IgD-negative memory B cell (primary cell): ENCODE measurements at regions not wholly inside any gene's neighbourhood (a gene's known extent, or its start where the extent isn't known, plus 50 kb on each side); places are given as distances from the start of the nearest gene placed in this dataset.
"Not testable (repeated sequence)": the region's sequence is repeated elsewhere in the genome, so short reads cannot be mapped to it uniquely, and the experiment has no call there.

ENCODE experiments used
- H3K27ac Mint-ChIP-seq, 3 donors: one replicate each; pipeline ENCODE4 v1.8.0; 2020 to 2022; ENCODE audit warnings: mild to moderate bottlenecking in 3 of 3, mixed read lengths in 3 of 3, moderate library complexity in 1 of 3
- H3K27me3 Mint-ChIP-seq: one replicate; pipeline ENCODE4 v1.8.0; 2021; ENCODE audit warnings: mixed read lengths
- H3K36me3 Mint-ChIP-seq: one replicate; pipeline ENCODE4 v1.8.0; 2020; ENCODE audit warnings: mild to moderate bottlenecking, mixed read lengths
- H3K4me1 Mint-ChIP-seq, 3 donors: one replicate each; pipeline ENCODE4 v1.8.0; 2020 to 2022; ENCODE audit warnings: mixed read lengths in 3 of 3, mild to moderate bottlenecking in 1 of 3
- H3K4me3 Mint-ChIP-seq, 4 donors: one replicate each; pipeline ENCODE4 v1.8.0; 2020 to 2022; ENCODE audit warnings: mild to moderate bottlenecking in 4 of 4, mixed read lengths in 4 of 4, moderate library complexity in 3 of 4
- H3K9me3 Mint-ChIP-seq, 3 donors: one replicate each; pipeline ENCODE4 v1.8.0; 2020 to 2021; ENCODE audit warnings: mixed read lengths in 3 of 3, mild to moderate bottlenecking in 1 of 3

DNA sequence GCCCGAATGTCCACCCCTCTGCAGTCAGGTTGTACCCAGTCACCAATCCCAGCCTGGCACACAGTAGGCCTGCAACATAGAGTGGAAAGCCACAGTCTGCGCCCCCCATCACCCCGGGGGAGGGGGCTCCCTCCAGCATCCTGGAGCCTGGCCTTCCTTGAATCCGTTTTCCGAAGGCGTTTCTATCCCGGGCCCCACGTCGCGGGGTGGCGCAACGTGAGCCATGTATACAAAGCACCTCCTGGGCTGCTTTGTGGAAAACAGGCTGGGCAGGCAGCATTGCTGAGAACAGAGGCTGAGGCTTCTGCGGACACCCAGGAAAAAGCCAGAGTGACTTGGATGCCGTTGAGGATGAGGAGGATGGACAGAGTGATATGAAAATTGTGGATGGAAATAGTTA is 103.3 kb upstream of the USP29 start:
- H3K27me3 Mint-ChIP-seq, result no peaks in the 10 kb centered on the region
- no peak overlapping the region for H3K4me3 Mint-ChIP-seq
- H3K36me3 Mint-ChIP-seq, result no peaks in the 10 kb centered on the region
- H3K27ac Mint-ChIP-seq, result no peak overlapping the region
- H3K9me3 Mint-ChIP-seq, result peaks cover 10 to 21% (median 15%) of the 10 kb centered on the region in 3 donors
- H3K4me1 Mint-ChIP-seq, result no peaks in the 10 kb centered on the region

DNA sequence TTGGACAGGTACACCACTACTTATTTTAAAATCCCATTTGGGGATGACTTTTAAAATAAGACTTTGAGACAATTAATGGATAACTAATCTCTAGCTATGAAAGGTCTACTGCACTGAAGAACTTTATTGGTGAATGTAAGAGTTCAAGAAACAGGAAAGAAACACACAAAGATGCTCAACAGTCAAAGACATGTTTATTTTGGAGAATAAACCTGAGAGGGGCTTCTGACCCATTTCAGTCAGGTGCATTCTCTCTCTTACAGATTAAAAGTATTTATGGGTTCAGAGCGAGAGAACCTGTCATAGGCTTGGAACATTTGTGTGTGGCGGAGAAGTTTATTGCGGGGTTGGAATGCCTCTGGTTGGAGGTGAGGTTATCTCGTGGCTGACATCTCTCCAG is 94.3 kb upstream of the USP29 start:
- Mint-ChIP-seq H3K9me3 (peaks cover 9 to 26% (median 14%) of the 10 kb centered on the region in 3 donors), H3K27me3 (peaks cover 2% of the 10 kb centered on the region), H3K27ac (no peak overlapping the region), H3K4me1 (no peaks in the 10 kb centered on the region), H3K36me3 (no peaks in the 10 kb centered on the region), H3K4me3 (no peak overlapping the region)

DNA sequence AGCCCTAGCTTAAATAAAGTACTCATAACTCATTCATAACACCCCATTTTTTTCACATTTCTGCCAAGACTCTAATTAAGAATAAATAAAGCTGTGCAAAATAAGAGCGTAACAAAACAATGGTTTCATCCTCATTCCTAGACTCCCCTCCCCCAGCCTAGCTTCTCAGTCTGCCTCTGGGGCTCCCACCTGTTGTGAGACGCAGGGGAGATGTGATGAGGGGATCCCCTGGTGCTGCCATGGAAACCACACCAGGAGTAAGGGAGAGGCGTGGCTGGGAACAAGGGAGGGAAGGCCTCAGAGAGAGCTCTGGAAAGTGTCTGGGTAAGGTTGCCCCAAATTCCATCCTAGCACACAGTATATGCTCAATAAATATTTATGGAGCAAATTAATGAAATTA is 93.3 kb upstream of the USP29 start:
- Mint-ChIP-seq H3K36me3 (no peaks in the 10 kb centered on the region), H3K27ac (no peak overlapping the region), H3K27me3 (peaks cover 2% of the 10 kb centered on the region), H3K9me3 (peaks cover 8 to 26% (median 16%) of the 10 kb centered on the region in 3 donors), H3K4me1 (no peaks in the 10 kb centered on the region), H3K4me3 (no peak overlapping the region)

DNA sequence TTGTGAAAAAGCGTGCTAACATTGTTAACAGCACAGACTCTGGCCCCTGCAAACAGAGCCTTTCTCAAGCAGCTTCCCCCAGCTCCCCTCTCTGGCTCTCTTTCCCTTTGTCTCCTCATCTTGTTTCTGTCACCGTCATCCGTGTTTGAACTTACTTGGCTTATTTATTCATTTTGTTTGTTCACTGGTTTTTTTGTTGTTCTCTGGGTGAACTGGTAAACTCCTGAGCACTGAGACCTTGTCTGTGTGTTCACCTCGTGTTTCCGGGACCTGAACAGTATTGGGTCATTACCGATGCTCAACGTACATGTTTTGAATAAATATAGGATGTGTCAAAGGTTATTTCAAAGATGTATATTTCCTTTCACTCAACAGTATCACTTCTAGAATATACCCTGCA is 92.4 kb upstream of the USP29 start:
- Mint-ChIP-seq H3K4me3 (no peak overlapping the region), H3K27me3 (peaks cover 2% of the 10 kb centered on the region), H3K27ac (no peak overlapping the region), H3K36me3 (no peaks in the 10 kb centered on the region), H3K4me1 (no peaks in the 10 kb centered on the region), H3K9me3 (peaks cover 7 to 26% (median 12%) of the 10 kb centered on the region in 3 donors)

DNA sequence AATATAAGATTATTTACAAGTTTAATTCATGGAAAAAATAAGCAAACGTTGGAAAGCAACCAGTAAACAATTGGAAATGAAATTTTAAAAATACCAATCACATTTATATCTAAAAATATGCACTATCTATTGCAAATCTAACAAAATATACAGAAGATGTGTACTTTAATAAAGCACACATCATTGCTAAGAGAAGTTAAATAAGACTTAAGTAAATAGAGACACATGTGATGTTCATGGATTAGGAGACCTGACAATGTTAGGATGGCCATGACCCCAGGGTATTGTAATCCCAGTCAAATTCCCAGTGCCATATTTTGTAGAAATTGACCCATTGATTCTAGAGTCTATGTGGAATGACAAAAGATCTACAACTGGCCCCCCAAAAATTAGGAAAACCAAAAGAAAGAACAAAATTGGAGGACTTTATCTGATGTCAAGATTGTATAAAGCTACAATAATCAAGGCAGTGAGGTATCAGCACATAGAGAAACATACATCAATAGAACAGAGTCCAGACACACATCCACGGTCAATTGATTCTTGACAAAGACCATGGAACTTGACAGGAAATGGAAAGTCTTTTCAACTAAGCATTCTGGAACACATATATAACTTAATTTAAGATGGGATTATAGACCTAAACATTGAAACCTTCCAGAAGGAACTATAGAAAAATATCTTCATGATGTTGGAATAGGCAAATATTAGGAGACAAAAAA is 90.8 kb upstream of the USP29 start:
- Mint-ChIP-seq H3K4me3 (no peak overlapping the region), H3K36me3 (no peaks in the 10 kb centered on the region), H3K9me3 (peaks cover 9 to 28% (median 18%) of the 10 kb centered on the region in 3 donors), H3K27me3 (peaks cover 2% of the 10 kb centered on the region), H3K4me1 (no peaks in the 10 kb centered on the region), H3K27ac (no peak overlapping the region)

DNA sequence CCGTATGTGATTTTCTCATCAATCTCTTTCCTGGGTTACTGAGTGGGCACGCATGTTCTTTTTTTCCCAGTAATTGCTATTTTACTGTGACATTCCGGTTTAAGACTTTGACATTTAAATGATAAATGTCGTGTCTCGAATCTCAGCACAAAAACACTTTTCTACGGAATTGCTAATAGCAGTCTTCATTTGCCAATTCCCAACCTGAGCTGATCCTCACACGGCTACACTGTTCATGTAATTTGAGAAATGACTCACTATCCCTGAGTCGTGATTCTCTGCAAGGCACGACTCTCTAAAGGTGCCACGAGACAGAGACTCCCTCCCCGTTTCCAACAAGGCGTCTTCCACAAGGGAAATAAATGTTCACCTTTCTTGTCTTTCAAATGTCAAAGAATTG is 88.7 kb upstream of the USP29 start:
- H3K27ac Mint-ChIP-seq, result no peak overlapping the region
- H3K9me3 Mint-ChIP-seq, result peaks cover 7 to 24% (median 18%) of the 10 kb centered on the region in 3 donors
- H3K4me3 Mint-ChIP-seq, result no peak overlapping the region
- no peaks in the 10 kb centered on the region for H3K4me1 Mint-ChIP-seq
- no peaks in the 10 kb centered on the region for H3K36me3 Mint-ChIP-seq
- peaks cover 2% of the 10 kb centered on the region for H3K27me3 Mint-ChIP-seq

DNA sequence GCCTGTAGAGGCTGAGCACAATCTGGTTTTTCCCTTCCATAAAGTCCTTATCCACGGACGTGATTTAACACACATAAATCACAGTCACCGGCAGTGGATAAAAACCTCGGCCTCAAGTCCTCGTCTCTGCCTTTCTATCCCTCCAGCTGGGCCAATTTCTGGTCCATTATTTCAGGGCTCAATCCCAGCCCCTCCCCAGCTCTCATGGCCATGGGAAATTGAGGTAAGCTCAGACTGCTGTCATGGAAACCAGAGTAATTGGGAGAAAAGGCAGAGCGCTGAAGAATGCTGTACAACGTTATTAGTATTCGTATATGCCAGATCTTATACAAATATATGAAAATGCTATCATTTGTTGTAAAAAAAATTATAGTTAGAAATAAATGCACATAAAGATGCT is 86.2 kb upstream of the USP29 start:
- peaks cover 10 to 30% (median 21%) of the 10 kb centered on the region in 3 donors for H3K9me3 Mint-ChIP-seq
- H3K36me3 Mint-ChIP-seq, result peaks cover 3% of the 10 kb centered on the region
- H3K27me3 Mint-ChIP-seq, result no peaks in the 10 kb centered on the region
- no peak overlapping the region for H3K4me3 Mint-ChIP-seq
- H3K27ac Mint-ChIP-seq, result no peak overlapping the region
- H3K4me1 Mint-ChIP-seq, result peaks cover 0 to 3% (median 0%) of the 10 kb centered on the region in 3 donors

DNA sequence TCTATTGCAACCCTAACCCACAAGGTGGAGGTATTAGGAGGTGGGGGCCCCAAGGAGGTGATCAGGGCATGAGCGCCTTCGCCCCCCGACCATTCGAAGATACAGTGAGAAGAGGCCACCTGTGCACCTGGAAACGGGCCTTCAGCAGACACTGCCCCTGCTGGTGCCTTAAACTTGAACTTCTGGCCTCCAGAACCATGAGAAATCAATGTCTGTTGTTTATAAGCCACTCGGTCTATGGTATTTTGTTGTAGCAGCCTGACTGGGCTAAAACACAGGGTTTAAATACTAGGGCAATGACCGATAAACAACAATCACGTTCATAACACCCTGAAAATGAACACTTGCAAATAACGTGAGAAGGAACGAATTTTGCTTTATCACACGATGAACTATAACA is 85.2 kb upstream of the USP29 start:
- Mint-ChIP-seq H3K4me1 (peaks cover 0 to 3% (median 0%) of the 10 kb centered on the region in 3 donors), H3K27ac (no peak overlapping the region)

DNA sequence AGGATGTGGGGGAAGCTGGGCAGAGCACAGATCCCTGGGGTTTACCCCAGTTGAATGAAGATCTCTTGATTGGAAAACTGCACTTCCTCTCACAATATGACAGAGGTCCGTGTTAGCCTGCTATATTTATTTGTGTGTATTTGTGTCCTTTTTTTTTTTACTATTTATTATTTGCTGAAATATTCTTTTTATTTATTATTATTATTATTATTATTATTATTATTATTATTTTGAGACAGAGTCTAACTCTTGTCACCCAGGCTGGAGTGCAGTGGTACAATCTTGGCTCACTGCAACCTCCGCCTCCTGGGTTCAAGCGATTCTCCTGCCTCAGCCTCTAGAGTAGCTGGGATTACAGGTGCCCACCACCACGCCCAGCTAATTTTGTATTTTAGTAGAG is 84.0 kb upstream of the USP29 start:
- not testable (repeated sequence) for H3K4me1 Mint-ChIP-seq, H3K4me3 Mint-ChIP-seq, H3K27ac Mint-ChIP-seq, H3K36me3 Mint-ChIP-seq, H3K27me3 Mint-ChIP-seq
- peaks cover 12 to 32% (median 28%) of the 10 kb centered on the region in 3 donors for H3K9me3 Mint-ChIP-seq

More for the DNA sequence above, 85.2 kb upstream of the USP29 start:
- H3K4me3 Mint-ChIP-seq, result no peak overlapping the region
- peaks cover 10 to 31% (median 25%) of the 10 kb centered on the region in 3 donors for H3K9me3 Mint-ChIP-seq
- no peaks in the 10 kb centered on the region for H3K27me3 Mint-ChIP-seq
- peaks cover 3% of the 10 kb centered on the region for H3K36me3 Mint-ChIP-seq

DNA sequence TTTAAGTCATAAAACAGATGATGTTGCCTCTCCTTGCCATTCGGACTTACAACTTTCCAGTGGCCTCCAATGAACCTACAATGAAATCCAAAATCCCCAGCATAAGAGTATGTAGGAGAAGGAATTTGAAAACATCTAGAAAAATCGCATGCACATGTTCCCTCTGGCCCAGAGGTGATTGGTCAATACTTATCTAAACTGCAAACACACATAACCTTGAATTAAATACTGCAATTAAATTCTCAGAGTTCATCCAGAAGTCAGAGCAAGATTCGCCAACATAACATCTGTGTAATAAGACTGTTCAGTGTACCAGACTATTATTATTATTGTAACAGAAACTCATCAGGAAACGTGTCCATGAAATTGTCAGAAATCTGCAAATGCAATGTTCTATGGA is 82.2 kb upstream of the USP29 start:
- peaks cover 3% of the 10 kb centered on the region for H3K36me3 Mint-ChIP-seq
- no peak overlapping the region for H3K27ac Mint-ChIP-seq
- H3K27me3 Mint-ChIP-seq, result no peaks in the 10 kb centered on the region
- peaks cover 10 to 40% (median 28%) of the 10 kb centered on the region in 3 donors for H3K9me3 Mint-ChIP-seq
- H3K4me3 Mint-ChIP-seq, result no peak overlapping the region
- peaks cover 0 to 3% (median 0%) of the 10 kb centered on the region in 3 donors for H3K4me1 Mint-ChIP-seq

DNA sequence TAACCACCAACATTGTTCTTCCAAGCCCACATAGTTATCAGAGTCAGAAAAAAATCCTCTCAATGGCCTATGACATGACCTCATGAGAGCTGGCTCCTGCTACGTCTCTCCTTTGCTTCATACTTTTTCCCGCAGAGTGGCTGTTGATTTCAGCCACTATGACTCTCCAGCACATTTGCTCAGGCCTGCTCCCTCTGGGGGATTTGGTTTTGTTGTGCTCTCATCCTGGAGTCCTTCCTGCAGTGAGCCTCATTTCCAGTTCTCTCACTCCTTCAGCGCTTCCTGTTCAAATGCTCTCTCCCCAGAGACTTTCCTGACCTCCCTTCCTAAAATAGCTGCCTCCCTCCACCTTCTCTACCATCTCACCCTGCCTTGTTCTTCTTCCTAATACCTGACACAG is 72.0 kb upstream of the USP29 start:
- Mint-ChIP-seq H3K27ac (no peak overlapping the region), H3K27me3 (no peaks in the 10 kb centered on the region), H3K36me3 (no peaks in the 10 kb centered on the region), H3K4me3 (no peak overlapping the region), H3K4me1 (no peaks in the 10 kb centered on the region), H3K9me3 (peaks cover 6 to 20% (median 20%) of the 10 kb centered on the region in 3 donors)

DNA sequence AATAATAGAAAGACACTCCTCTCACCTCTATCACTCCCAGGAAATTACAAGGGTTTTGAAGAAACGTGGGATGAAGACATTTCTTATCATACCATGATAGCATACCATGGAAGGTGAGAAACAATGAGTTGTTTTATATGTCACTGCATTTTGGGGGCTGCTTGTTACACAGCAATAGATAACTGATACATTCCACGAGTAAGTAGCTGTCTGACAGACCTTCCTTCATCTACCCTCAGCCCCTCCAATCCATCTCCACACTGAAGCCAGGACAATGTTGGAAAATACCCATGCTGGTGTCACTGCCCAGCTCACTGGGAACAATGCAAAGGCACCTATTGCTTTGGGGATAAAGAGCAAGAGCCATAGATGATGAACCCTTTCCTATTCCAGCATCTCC is 68.9 kb upstream of the USP29 start:
- H3K27ac Mint-ChIP-seq, result no peak overlapping the region
- no peaks in the 10 kb centered on the region for H3K27me3 Mint-ChIP-seq
- no peak overlapping the region for H3K4me3 Mint-ChIP-seq
- H3K9me3 Mint-ChIP-seq, result peaks cover 15 to 25% (median 22%) of the 10 kb centered on the region in 3 donors
- H3K4me1 Mint-ChIP-seq, result no peaks in the 10 kb centered on the region
- H3K36me3 Mint-ChIP-seq, result no peaks in the 10 kb centered on the region

DNA sequence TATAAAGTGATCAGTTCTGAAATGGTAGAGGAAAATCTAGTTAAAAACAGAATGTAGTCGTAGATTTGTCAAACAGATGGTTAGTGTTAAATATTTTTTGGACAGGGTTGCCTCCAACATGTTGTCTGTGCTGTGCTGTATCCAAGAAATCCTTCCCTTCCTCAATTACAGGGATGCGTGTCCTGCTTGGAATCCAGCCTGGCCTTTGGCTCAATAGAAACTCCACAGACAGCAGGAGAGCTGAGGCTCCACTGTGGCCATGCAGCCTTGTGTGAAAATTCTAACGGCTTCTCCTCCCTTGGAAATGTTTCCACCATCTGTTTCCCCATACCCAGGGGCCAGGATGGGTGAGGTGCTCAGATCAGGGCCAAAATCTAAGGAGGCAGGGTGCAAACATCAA is 67.7 kb upstream of the USP29 start:
- H3K36me3 Mint-ChIP-seq, result no peaks in the 10 kb centered on the region
- H3K4me1 Mint-ChIP-seq, result no peaks in the 10 kb centered on the region
- H3K4me3 Mint-ChIP-seq, result no peak overlapping the region
- no peaks in the 10 kb centered on the region for H3K27me3 Mint-ChIP-seq
- H3K27ac Mint-ChIP-seq, result no peak overlapping the region
- H3K9me3 Mint-ChIP-seq, result peaks cover 15 to 29% (median 19%) of the 10 kb centered on the region in 3 donors

DNA sequence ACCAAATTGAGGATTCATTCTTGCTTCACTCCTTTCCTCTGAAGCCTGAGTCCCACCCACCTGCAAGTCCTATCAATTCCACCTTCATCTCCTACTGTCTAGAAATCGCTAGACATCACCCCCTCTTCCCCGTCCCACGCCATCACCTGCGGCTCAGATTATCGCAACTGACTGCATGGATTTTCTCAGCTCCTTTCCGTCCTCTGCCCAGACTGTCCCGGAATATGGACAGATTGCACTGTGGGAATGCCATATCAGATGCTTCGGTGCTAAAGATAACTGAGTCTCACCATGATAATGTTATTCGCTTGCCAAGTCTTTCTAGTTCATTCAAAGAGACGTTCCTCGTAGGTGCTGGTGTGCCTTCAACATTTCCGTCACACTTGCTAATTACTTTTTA is 66.4 kb upstream of the USP29 start:
- Mint-ChIP-seq H3K27ac (no peak overlapping the region), H3K4me1 (no peaks in the 10 kb centered on the region), H3K36me3 (no peaks in the 10 kb centered on the region), H3K4me3 (no peak overlapping the region), H3K27me3 (no peaks in the 10 kb centered on the region), H3K9me3 (peaks cover 12 to 24% (median 12%) of the 10 kb centered on the region in 3 donors)

DNA sequence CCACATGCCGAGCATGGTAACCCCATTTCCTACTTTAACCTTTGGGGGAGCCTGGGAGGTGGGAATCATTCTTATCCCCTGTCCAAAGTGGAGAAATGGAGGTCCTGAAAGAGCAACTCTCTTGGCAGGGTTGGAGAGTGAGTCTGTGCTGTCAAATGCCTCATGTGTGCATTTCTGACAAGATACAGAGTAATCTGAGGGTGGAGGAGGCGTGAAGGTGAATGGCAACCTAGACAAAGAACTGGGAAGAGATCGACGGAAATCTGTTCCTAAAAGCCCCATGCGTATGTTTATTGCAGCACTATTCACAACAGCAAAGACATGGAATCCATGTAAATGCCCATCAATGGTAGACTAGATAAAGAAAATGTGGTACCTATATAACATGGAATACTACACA is 63.8 kb upstream of the USP29 start:
- Mint-ChIP-seq H3K27me3 (no peaks in the 10 kb centered on the region), H3K9me3 (peaks cover 10 to 20% (median 17%) of the 10 kb centered on the region in 3 donors), H3K4me1 (no peaks in the 10 kb centered on the region), H3K27ac (no peak overlapping the region), H3K36me3 (no peaks in the 10 kb centered on the region), H3K4me3 (no peak overlapping the region)

DNA sequence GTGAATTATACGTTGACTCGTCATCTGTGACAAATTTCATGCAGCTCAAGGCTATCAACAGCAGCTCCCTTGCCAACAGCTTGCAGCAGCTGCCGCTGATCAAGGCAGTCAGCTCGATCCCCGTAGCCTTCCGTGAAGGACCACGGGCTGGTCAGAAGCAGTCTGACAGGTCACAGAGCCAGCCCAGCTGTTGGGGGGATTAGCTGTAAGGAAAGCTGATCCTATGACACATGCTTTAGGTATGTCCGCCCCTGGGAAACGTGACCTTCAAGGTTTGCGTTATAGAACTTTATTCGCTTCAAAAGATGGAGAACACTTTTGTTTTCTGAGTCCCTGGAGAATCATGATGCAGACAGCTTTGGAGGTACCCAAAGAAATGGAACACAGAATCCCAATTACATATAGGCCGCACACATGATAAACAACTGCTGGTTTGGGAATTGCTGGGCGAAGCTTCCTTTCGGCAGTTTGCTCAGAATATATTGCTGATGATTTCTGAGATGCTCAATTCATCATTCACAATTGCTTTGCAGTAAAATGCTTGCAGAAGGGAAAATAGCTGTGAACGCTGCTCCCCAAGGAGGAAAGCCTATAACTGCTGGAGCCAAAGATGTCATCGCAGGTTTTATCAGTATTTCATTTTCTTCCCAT is 62.6 kb upstream of the USP29 start:
- H3K9me3 Mint-ChIP-seq, result peaks cover 11 to 21% (median 19%) of the 10 kb centered on the region in 3 donors
- H3K36me3 Mint-ChIP-seq, result no peaks in the 10 kb centered on the region
- H3K4me1 Mint-ChIP-seq, result no peaks in the 10 kb centered on the region
- H3K27ac Mint-ChIP-seq, result no peak overlapping the region
- no peaks in the 10 kb centered on the region for H3K27me3 Mint-ChIP-seq
- no peak overlapping the region for H3K4me3 Mint-ChIP-seq
